NCI-H1105 treated with DMSO at 0.1 percent for 48 hours (cell line): ENCODE measurements at regions not wholly inside any gene's neighbourhood (a gene's known extent, or its start where the extent isn't known, plus 50 kb on each side); places are given as distances from the start of the nearest gene placed in this dataset.

Experiments
- DNase-seq: peaks from one replicate; lab custom pipeline; 2025; lab: John Stamatoyannopoulos, UW

DNA sequence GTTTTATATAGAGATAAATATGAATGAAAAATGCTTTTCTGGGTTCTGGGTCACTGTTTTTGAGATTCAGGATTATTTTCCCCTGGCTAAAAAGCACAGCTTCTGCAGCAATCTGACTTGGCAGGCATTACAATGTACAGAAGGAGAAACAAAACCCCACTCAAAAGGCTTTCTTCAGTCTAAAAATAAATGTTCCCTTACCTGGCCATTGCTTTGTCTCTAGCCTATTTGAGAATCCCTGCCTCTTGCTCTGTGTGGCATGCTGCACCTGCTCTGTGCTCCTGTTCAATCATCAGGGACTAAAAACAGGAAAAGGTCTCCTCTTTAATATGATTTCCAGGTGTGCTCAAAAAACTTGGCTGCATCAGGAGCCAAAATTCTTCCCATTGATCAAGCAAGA, 187.4 kb upstream of the STAC start:
- DNase-seq: peak; percentile 53

DNA sequence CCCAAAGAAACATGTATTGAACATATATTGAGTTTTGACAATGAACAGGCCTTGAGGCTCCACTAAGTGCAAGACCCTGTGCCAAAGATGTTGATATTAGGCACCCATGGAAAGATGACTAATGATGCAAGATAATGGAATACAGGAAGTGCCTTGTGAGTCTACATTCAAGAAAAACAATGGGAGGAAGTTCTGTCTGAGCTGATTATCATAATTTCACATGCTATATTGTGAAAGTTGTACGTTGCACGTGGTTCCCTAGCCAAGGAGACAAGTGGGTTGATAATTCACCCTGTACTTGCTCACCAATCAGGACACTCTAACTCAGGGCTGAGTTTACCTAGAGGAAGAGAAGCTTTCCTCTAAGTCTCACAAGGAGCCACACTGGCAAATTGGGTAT, 186.9 kb upstream of the STAC start:
- no peak for DNase-seq

GRCh38 chr3:36196058-36196457, 184.2 kb upstream of the STAC start:
- no peak for DNase-seq

GRCh38 chr3:36197151-36197550, 183.2 kb upstream of the STAC start:
- no peak for DNase-seq

DNA sequence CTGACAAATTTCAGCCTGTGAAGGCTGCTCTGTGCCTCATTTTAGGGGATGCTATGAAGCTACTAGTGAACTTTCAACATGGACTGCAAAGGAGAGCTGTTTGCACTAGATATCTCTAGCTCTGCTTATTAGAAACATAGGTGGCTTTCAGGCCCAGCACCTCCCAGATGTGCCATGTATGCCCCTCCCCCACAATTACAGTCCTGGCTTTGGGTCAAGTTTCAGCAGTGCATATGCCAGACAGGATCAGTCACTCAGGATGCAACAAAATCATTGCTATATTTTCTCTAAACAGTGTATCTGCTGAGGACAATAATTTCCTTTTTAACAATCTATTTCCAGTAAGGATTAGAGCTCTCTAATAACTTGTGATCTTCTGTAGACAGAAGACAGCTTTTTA, 178.8 kb upstream of the STAC start:
- peak; percentile 27 for DNase-seq

GRCh38 chr3:36206956-36207580, 173.2 kb upstream of the STAC start:
- no peak for DNase-seq

- no peak for DNase-seq
Measured at GRCh38 chr3:36210840-36211651, 169.3 kb upstream of the STAC start.

DNA sequence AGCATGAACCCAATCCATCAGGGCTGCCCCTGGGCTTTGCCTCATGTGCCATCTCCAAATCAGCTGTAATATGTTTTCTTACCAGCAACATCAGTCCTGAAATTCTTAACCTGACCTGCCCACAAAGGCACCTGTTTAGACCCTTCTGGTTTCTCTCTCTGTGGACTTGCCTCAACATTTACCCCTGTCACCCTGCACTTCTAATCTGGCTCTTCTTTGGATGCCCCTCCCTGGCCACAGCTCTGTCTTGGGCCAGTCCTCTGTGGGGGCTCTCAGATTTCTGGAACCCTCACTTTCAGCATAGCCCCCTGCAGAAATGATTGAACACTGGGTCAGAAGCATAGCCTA, 168.7 kb upstream of the STAC start:
- no peak for DNase-seq

GRCh38 chr3:36212251-36212650, 168.1 kb upstream of the STAC start:
- DNase-seq: no peak

DNA sequence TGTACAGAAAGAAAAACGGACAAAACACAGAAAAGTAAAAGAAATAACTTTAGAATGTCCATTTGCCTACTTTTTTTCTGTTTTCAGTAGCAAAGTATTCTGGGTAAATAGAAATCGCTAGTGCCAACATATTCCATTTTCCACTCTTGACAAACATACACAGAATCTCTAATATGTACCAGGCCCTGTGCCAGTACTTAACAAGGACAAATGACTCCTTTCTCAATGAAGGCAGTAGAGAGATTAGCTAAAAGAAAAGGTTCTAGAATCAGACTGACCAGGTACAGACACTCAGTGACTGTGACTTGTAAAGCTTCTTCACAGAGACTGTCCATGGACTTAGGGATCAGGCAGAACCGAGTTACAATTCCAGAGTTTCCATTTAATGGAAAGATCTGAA, 165.8 kb upstream of the STAC start:
- DNase-seq: no peak

- no peak for DNase-seq
Measured at GRCh38 chr3:36215241-36215640, 165.1 kb upstream of the STAC start.

DNA sequence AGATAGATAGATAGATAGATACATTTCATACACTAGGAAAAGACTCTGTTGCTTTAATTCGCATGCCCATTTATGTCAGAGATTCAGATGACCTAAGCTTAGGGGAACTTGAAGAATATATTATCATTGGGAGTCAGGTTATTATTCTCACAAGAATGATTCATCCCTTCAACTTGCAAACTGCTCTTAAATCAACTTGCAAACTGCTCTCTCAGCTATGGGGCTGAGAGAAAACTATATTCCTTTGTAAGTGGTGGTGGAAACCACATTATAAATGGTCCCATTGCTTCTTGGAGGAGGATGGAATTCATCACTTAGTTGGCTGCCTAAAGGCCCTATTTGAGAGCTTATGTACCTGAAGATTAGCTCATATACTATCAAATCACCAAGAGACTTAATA, 160.9 kb upstream of the STAC start:
- no peak for DNase-seq

- DNase-seq: no peak
Measured at GRCh38 chr3:36220173-36220572, 160.1 kb upstream of the STAC start.

GRCh38 chr3:36221975-36222374, 158.3 kb upstream of the STAC start:
- DNase-seq: no peak

GRCh38 chr3:36227980-36228379, 152.3 kb upstream of the STAC start:
- no peak for DNase-seq

- DNase-seq: no peak
Measured at GRCh38 chr3:36229496-36229895, 150.8 kb upstream of the STAC start.

DNA sequence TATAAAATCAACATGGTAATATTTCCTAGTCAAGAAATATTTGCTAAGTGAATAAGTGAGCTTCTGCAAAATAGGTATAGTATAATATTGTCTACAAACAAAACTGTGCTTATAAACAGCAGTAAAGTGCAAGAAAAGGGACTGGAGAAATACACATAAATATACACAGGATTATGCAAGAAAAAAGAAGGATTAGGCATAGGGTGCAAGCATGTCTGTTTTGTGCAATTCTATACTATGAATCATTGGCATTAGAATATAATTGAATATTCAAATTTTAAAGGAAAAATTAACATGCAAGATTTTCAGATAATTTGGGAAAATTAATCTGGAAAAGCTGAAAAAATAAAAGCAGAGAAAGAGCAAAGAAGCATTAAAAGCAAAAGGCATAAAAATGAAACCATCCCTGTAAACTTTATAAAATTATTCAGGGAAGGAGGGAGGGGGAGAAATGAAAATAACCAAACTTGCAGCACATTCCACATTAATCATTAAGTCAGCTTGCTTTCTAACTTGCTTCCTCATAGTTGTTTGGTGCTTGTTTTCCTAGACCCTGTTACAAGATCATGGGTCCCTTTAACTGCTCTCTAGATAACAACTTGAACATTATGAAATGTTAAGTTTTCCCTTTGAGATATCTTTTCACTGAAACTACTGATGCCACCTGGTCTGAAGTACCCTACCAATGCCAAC, 147.4 kb upstream of the STAC start:
- no peak for DNase-seq

GRCh38 chr3:36244728-36245127, 135.6 kb upstream of the STAC start:
- no peak for DNase-seq

GRCh38 chr3:36248374-36248773, 131.9 kb upstream of the STAC start:
- no peak for DNase-seq

DNA sequence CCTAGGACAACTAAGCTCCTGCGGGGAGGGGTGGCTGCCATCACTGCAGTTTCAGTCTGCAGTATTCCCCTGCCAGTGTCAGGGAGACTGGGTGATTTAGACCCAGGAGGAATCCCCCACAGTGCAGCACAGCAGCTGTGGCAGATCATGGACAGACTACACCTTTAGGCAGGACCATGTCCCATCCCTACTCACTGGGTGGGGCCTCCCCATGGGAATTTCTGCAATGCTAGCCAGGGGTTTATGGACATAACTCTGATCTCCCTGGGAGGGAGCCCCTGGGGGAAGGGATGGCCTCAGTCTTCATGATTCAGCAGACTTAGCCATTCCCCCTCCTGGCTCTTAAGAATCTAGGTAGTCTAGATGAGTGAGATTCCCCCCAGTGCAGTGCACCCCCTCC, 130.1 kb upstream of the STAC start:
- DNase-seq: no peak

DNA sequence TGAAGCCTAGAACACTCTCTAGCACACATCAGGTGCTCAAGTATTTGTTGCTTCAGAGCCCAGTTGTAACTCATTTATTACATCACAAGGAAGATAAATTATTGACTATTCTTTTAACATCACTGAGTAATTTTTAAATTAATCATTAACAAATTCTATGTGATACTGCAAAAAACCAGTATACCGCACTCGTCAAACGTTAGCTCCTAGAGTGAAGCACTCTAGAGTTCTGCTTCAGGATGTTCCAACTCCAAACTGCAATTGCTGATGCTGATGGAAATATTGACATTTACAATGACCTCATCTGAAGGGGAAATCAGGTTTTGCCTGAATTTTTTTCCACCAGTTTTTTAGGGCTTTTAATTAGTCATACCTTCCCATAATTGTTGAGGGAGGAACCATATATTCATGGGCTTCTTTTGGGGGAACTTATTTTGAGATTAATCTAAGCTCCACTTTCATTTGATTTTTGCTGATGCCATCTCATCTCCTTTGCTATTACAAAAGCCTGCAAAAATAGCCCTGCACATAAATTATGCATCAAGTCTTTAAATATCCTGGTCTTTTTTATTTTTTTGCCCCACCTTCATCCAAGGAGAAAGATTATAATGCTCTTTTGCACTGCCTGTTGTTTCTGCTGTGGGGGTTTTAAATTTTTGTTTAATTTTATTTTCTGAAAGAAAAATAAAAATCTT, 123.0 kb upstream of the STAC start:
- no peak for DNase-seq

- DNase-seq: no peak
Measured at GRCh38 chr3:36258421-36258820, 121.9 kb upstream of the STAC start.

DNA sequence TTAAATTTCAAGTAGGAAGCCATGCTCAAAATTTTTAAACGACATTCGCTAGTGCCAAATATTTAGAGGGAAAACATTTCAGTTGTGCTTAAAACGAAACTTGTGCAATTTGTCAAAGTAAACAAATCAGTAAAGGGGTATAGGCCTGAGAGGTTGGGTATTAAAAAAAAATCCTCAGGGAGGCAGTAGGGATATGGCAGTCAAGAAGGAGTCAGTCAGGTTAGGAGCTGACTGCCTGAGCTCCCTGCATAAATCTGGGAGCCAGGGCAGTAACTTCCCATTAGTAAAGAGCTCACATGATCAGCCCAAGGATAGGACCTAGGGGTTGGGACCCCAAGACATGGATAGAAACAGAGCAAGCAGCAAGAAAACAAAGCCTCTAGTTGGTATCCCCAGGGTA, 120.7 kb upstream of the STAC start:
- DNase-seq: no peak
